Astrocyte of the spinal cord (primary cell): ENCODE measurements at regions not wholly inside any gene's neighbourhood (a gene's known extent, or its start where the extent isn't known, plus 50 kb on each side); places are given as distances from the start of the nearest gene placed in this dataset.

Experiments used
- DNase-seq: peaks from one replicate; pipeline ENCODE4 v3.0.0; 2011; ENCODE audit warnings: low read depth, low spot score
- H3K4me3 ChIP-seq: 2 replicates; pipeline ENCODE4 v1.5.1; 2011; ENCODE audit warnings: low read depth, mild to moderate bottlenecking, low read length, moderate library complexity
- in situ Hi-C: cut with HindIII; loops from 2 replicates; pipeline ENCODE4 v1.10.0; 2017; ENCODE audit warnings: low sequenced_read_pairs
- TF ChIP-seq, protein P1 (sequence below): IDR thresholded peaks from 2 replicates; pipeline ENCODE4 v1.5.1; 2012; ENCODE audit warnings: low read depth, mild to moderate bottlenecking, low read length, inconsistent platforms

DNA sequence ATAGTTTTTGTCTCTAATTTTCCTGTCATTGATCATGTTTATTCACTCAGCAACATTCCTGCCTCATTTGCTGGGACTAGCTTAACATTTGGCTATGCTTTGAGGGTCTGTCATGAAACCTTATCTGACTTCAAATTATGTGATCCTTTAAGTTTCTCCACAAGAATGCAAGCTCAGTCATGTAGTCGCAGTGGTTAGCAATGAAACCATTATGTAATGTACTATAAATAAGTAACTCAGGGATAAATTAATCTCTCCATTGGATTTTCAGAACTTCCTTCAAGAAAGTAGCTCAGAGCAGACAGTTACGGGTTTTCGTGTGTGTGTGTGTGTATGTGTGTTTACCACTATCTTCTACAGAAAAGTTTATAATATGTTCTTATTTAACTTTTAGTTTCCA is 993.6 kb downstream of the ADGRL3 start:
- in situ Hi-C loops: no loop called here
- DNase-seq: no peak
- TF ChIP-seq, protein P1, sequence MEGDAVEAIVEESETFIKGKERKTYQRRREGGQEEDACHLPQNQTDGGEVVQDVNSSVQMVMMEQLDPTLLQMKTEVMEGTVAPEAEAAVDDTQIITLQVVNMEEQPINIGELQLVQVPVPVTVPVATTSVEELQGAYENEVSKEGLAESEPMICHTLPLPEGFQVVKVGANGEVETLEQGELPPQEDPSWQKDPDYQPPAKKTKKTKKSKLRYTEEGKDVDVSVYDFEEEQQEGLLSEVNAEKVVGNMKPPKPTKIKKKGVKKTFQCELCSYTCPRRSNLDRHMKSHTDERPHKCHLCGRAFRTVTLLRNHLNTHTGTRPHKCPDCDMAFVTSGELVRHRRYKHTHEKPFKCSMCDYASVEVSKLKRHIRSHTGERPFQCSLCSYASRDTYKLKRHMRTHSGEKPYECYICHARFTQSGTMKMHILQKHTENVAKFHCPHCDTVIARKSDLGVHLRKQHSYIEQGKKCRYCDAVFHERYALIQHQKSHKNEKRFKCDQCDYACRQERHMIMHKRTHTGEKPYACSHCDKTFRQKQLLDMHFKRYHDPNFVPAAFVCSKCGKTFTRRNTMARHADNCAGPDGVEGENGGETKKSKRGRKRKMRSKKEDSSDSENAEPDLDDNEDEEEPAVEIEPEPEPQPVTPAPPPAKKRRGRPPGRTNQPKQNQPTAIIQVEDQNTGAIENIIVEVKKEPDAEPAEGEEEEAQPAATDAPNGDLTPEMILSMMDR: no peak
- no peak overlapping the region for H3K4me3 ChIP-seq

DNA sequence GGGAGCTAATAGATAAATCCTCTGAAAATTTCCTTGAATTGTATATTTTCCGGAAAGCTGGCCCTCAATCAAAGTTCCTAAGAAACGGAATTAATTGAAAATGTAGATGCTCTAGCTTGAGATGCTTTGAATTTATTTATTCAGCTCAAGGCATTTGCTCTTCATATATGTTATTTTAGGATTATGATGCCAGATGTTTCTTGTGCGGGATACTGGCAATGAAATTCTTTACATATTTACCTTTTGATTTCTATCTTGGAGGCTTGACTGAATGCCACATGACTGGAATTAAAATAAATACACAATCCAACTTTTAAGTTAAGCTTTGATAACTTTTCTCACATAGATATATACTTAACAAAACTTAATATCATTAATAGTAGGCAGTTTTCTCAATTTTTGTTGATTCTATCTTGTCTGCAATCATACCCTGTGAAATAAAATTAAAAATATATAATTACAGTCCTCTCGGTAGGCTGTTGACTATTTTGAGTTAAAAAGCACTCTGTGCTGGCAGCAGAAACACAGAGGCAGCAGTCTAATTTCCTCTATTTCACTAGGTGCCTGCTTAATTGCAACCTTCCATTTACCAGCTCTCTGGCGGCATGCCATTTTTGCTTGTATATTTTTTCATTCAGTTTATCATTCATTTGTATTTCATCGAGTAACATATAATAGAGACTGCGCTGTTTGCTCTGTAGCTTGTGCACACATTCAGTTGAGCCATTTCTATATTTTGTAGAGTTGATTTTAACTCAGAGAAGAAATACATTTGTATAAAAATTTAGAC is 991.5 kb downstream of the ADGRL3 start:
- TF ChIP-seq, protein P1: no peak
- no peak for DNase-seq
- no peak overlapping the region for H3K4me3 ChIP-seq
- in situ Hi-C loops: no loop called here

DNA sequence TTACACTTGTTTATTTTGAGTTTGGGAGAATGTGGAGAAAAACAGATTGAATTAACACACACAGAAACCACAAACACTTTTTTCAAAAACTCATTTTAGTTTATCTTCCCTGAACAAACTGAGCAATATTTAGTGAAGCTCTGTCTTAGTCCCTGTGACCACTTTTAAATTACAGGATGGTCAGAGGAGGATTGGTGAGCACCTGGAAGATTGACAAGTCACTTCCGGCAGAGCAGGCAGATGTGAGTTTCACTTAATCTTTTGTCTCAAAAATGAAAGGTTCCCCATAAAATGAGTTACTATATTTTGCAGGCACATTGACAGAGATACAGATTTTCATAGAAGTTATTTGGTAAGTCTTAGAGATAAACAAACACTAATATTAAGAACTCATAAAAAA is 970.1 kb downstream of the ADGRL3 start:
- no peak overlapping the region for H3K4me3 ChIP-seq
- DNase-seq: no peak
- TF ChIP-seq, protein P1: no peak
- in situ Hi-C loops: no loop called here

DNA sequence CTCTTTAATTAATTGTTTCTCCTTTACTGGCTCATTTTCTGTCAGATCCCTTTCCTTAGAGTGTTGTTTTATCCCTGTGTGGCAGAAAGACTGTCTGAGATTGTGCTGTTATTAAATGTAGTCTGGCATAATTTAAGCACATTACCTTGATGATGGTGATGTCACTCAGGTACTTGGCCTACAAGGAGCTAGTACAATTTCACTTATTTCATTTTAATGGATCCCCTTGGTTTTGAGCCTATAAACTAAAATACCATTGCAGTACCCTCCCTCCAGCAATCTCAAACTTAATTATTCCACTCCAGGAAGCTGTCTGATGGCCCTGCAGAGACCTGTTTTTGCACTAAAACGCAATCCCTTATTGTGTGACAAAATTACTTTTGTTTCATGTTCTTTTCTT is 968.6 kb downstream of the ADGRL3 start:
- H3K4me3 ChIP-seq: no peak overlapping the region
- no peak for DNase-seq
- in situ Hi-C loops: no loop called here
- TF ChIP-seq, protein P1: no peak

DNA sequence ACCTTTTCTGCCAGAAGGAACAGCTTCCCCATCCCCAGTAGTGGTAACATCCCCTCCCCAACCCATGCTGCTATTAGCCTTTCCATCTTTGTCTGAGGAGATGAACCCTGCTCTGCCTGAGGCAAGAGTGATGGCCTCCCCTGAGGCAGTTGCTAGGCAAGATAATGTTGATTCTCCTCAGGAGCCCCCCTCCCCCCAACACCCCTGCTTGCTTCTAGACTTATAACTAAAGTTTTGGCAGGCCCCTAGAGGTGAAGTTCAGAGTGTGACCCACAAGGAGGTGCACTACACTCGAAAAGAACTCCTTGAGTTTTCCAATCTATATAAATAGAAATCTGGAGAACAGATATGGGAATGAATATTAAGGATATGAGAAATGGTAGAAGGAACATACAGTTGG is 962.5 kb downstream of the ADGRL3 start:
- H3K4me3 ChIP-seq: no peak overlapping the region
- in situ Hi-C loops: no loop called here
- TF ChIP-seq, protein P1: no peak

DNA sequence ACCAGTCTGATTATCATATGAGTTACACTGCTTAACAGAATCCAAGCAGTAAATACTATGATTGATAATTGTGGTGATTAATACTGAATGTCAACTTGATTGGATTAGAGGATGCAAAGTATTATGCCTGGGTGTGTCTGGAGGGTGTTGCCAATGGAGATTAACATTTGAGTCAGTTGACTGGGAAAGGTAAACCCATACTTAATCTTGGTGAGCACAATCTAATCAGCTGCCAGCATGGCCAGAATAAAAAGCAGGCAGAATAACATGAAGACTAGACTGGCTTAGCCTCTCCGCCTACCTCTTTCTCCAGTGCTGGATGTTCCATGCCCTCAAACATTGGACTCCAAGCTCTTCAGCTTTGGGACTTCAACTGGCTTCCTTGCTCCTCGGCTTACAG is 961.3 kb downstream of the ADGRL3 start:
- in situ Hi-C loops: no loop called here

More for the DNA sequence above, 962.5 kb downstream of the ADGRL3 start:
- no peak for DNase-seq

More for the DNA sequence above, 961.3 kb downstream of the ADGRL3 start:
- no peak overlapping the region for H3K4me3 ChIP-seq
- no peak for DNase-seq
- TF ChIP-seq, protein P1: no peak
